Ishikawa (cell line): ENCODE measurements at regions not wholly inside any gene's neighbourhood (a gene's known extent, or its start where the extent isn't known, plus 50 kb on each side); places are given as distances from the start of the nearest gene placed in this dataset.

Experiments used
- CEBPB ChIP-seq: IDR thresholded peaks from 2 replicates; pipeline ENCODE4 v1.6.1; 2012
- CREB1 ChIP-seq: IDR thresholded peaks from 2 replicates; pipeline ENCODE4 v1.6.1; 2012; ENCODE audit warnings: low read depth
- EGR1 ChIP-seq: IDR thresholded peaks from 2 replicates; pipeline ENCODE4 v1.6.1; 2012
- EP300 ChIP-seq: IDR thresholded peaks from 2 replicates; pipeline ENCODE4 v1.6.1; 2012; ENCODE audit warnings: borderline replicate concordance
- FOXM1 ChIP-seq: IDR thresholded peaks from 2 replicates; pipeline ENCODE4 v1.6.1; 2012; ENCODE audit warnings: low read depth, borderline replicate concordance
- NFIC ChIP-seq: IDR thresholded peaks from 2 replicates; pipeline ENCODE4 v1.6.1; 2012
- RAD21 ChIP-seq: IDR thresholded peaks from 2 replicates; pipeline ENCODE4 v1.6.1; 2012; ENCODE audit warnings: low read depth
- TAF1 ChIP-seq: IDR thresholded peaks from 2 replicates; pipeline ENCODE4 v1.6.1; 2012; ENCODE audit warnings: low read depth, mild to moderate bottlenecking
- TCF12 ChIP-seq: IDR thresholded peaks from 2 replicates; pipeline ENCODE4 v1.6.1; 2012; ENCODE audit warnings: low read depth
- TEAD4 ChIP-seq: IDR thresholded peaks from 2 replicates; pipeline ENCODE4 v1.6.1; 2012
- YY1 ChIP-seq: IDR thresholded peaks from 2 replicates; pipeline ENCODE4 v1.6.1; 2012; ENCODE audit warnings: low read depth
- ZBTB7A ChIP-seq: IDR thresholded peaks from 2 replicates; pipeline ENCODE4 v1.6.1; 2012; ENCODE audit warnings: low read depth
- TF ChIP-seq, protein P1 (sequence below): IDR thresholded peaks from 2 replicates; pipeline ENCODE4 v1.6.1; 2012; ENCODE audit warnings: low read depth, mild to moderate bottlenecking
- TF ChIP-seq, protein P2 (sequence below): IDR thresholded peaks from 2 replicates; pipeline ENCODE4 v1.6.1; 2012
- TF ChIP-seq, protein P3 (sequence below): IDR thresholded peaks from 2 replicates; pipeline ENCODE4 v1.6.1; 2012

DNA sequence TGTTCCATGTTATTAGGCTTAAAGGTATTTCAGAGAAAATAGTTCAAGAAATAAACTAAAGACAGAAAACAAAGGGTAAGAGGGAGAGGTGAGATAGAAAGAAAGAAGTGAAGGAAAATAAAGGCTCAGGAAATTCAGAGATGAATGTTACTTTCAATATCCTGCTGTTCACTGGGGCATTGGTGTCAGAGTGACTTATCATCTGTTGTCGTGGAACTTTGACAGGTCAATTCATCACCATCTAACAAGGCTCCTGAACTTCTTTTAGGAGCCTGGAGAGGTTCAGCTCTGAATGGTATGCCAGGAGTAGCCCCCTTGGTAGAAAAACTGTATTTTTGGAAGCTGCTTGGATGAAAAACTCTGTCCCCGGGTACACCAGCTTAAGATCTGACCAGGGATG, 100.1 kb downstream of the KLF6 start:
- TF ChIP-seq EGR1, result no peak
- no peak for TF ChIP-seq ZBTB7A
- no peak for TF ChIP-seq NFIC
- TF ChIP-seq, protein P1, sequence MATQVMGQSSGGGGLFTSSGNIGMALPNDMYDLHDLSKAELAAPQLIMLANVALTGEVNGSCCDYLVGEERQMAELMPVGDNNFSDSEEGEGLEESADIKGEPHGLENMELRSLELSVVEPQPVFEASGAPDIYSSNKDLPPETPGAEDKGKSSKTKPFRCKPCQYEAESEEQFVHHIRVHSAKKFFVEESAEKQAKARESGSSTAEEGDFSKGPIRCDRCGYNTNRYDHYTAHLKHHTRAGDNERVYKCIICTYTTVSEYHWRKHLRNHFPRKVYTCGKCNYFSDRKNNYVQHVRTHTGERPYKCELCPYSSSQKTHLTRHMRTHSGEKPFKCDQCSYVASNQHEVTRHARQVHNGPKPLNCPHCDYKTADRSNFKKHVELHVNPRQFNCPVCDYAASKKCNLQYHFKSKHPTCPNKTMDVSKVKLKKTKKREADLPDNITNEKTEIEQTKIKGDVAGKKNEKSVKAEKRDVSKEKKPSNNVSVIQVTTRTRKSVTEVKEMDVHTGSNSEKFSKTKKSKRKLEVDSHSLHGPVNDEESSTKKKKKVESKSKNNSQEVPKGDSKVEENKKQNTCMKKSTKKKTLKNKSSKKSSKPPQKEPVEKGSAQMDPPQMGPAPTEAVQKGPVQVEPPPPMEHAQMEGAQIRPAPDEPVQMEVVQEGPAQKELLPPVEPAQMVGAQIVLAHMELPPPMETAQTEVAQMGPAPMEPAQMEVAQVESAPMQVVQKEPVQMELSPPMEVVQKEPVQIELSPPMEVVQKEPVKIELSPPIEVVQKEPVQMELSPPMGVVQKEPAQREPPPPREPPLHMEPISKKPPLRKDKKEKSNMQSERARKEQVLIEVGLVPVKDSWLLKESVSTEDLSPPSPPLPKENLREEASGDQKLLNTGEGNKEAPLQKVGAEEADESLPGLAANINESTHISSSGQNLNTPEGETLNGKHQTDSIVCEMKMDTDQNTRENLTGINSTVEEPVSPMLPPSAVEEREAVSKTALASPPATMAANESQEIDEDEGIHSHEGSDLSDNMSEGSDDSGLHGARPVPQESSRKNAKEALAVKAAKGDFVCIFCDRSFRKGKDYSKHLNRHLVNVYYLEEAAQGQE, result no peak
- TF ChIP-seq TCF12, result no peak
- no peak for TF ChIP-seq TAF1

DNA sequence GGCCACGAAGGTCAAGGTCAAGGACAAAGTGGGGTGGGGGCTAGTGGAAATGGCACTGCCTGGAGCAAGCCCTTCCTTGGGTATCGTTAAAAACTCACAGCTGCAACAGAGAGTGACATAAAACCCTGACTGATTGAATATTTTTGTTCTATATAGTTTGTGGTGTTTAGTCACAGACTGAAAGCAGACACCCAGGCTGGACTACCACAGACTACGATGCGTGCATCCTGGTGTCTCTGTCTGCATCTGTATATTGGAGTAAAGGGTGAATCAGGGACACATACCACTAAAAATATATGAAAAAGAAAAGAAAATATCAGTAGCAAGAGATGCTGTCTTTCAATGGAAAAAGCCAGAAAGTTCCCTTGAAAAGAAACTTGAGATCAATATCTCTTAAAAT, 101.4 kb downstream of the KLF6 start:
- TF ChIP-seq EGR1 (no peak), NFIC (no peak), TAF1 (no peak), EP300 (no peak), YY1 (no peak), RAD21 (no peak), CEBPB (no peak), CREB1 (no peak), TCF12 (no peak), FOXM1 (no peak), ZBTB7A (no peak), TEAD4 (no peak)
- TF ChIP-seq, protein P2, sequence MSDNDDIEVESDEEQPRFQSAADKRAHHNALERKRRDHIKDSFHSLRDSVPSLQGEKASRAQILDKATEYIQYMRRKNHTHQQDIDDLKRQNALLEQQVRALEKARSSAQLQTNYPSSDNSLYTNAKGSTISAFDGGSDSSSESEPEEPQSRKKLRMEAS, result no peak
- TF ChIP-seq, protein P1, result no peak
- TF ChIP-seq, protein P3, sequence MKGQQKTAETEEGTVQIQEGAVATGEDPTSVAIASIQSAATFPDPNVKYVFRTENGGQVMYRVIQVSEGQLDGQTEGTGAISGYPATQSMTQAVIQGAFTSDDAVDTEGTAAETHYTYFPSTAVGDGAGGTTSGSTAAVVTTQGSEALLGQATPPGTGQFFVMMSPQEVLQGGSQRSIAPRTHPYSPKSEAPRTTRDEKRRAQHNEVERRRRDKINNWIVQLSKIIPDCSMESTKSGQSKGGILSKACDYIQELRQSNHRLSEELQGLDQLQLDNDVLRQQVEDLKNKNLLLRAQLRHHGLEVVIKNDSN, result no peak

DNA sequence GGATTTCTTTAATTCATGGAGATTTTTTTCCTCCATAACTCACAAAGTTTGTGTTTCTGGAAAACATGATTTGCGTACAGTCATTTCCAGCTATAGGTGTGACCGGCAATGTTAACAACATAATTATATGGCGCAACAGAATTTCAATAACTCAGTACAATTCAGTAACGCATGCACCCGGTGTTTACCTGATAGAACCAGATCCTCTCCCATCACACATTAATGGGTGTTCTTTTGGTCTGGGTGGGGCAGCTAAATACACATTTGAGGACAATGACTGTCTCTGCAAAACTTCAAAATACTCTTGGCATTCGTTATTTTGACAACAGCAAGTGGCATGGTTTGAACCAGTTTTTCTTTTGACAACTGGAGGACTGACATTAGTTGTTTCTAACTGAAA, 102.3 kb downstream of the KLF6 start:
- TF ChIP-seq, protein P1, result no peak
- TF ChIP-seq YY1 (no peak), RAD21 (no peak), TAF1 (no peak), EP300 (no peak), CREB1 (no peak), ZBTB7A (no peak), TEAD4 (no peak)
- TF ChIP-seq, protein P3, result no peak
- TF ChIP-seq, protein P2, result no peak

DNA sequence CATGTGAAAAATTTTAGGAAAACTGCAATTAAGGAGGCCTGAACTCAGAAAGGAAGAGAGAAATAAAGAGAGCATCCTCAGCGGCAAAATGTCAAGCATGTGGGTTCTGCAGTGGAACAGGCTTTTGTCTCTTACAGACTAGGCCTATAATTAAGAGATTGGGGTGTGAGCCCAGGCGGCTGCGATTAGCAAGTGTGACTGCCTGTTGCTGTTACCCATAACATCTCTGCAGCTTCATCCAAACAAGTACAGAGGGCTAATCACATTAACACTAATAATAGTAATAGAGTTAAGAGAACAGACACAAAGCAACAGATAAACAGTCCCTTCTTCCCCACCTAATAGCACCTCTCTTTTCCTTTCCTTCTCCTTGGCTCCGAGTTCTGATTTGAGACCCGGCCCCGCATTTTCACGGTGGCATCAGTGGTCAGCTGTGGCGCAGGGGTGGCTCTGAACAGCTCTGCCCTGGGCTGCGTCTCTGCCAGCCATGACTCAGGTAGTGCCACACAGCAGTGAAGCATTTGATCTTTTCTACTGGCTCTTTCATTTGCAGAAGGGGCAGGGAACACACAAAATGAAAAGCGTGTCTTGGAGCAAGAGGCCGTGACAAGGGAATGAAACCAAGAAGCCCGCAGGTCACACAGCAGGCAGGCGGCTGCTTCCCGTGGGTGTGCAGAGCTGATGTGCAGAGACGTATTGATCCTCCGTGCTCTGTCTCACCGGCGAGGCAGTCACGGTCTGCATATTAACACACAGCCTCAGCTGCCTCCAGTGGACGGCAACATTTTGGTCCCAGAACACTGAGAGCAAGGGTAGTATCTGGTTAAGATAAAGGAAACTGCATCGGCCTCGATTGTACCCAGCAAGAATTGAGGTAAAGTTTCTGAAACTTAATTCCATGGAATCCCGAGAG, 103.1 kb downstream of the KLF6 start:
- no peak for TF ChIP-seq ZBTB7A
- TF ChIP-seq FOXM1, result no peak
- no peak for TF ChIP-seq CEBPB
- no peak for TF ChIP-seq TEAD4
- TF ChIP-seq, protein P2, result no peak
- TF ChIP-seq NFIC, result no peak
- no peak for TF ChIP-seq TAF1
- no peak for TF ChIP-seq EP300
- TF ChIP-seq, protein P1, result no peak
